ENCODE measurements at regions not wholly inside any gene's neighbourhood (a gene's known extent, or its start where the extent isn't known, plus 50 kb on each side); places are given as distances from the start of the nearest gene placed in this dataset.

- TF ChIP-seq POLR2A (IDR thresholded peaks at IDR 0.05): no peak
- no peak for TF ChIP-seq CTCF (IDR thresholded peaks at IDR 0.05)
Measured at GRCh38 chr13:107095876-107096275, 527.9 kb upstream of the ARGLU1 start.
